ENCODE measurements at regions not wholly inside any gene's neighbourhood (a gene's known extent, or its start where the extent isn't known, plus 50 kb on each side); places are given as distances from the start of the nearest gene placed in this dataset.
A peak's percentile ranks its signal among the peaks of the same experiment; 100 is the strongest.

- Histone ChIP-seq H3K27ac (ENCODE audit: low read depth in 2 of 2, low read length in 1 of 2) (no peak overlapping the region), H3K27me3 (ENCODE audit: insufficient read depth) (no peaks in the 10 kb centered on the region), H3K9me2 (no peaks in the 10 kb centered on the region), H3K9me3 (peaks cover 6% of the 10 kb centered on the region; the same call in 1 of the 2 replicates), H2AFZ (ENCODE audit: low read depth) (peak overlapping the region; percentile 56), H3K4me2 (no peak overlapping the region), H3K4me3 (ENCODE audit: low read depth in 2 of 2, low read length in 1 of 2) (no peak overlapping the region), H3F3A (replicated peaks; ENCODE audit: insufficient read depth) (peaks cover 23% of the 10 kb centered on the region), H4K20me1 (ENCODE audit: insufficient read depth) (no peaks in the 10 kb centered on the region), H3K4me1 (ENCODE audit: control insufficient read depth in 1 of 2, insufficient read depth in 2 of 2, low read depth in 1 of 2, low read length in 1 of 2) (peaks cover 7 to 37% of the 10 kb centered on the region in 2 experiments; a peak in 3 of 4 replicates), H3K9ac (no peak overlapping the region), H3K79me2 (ENCODE audit: insufficient read depth) (no peaks in the 10 kb centered on the region), H3K36me3 (replicated peaks in 1 of 2; ENCODE audit: control insufficient read depth in 1 of 2, insufficient read depth in 2 of 2, low read length in 1 of 2) (no peaks in the 10 kb centered on the region)
- ChIA-PET CTCF (interaction anchor here (0.9 to 1.5 kb wide), 2 partner anchors 15 to 63 kb away, joined by 3 to 4 read pairs; no protein-coding TSS in a partner anchor), POLR2A (no interaction called here)
- no peak for DNase-seq
- 69% methylated on average over 4 of the region's 4 CpGs for WGBS (ENCODE audit: low lambda C conversion rate)
- TF ChIP-seq GATA2 (CRISPR knock-in tag; IDR thresholded peaks at IDR 0.05) = no peak
- TF ChIP-seq FOXM1 (IDR thresholded peaks at IDR 0.05; ENCODE audit: low read depth) = no peak
- no peak for TF ChIP-seq RCOR1 (IDR thresholded peaks at IDR 0.05; ENCODE audit: low read length)
- TF ChIP-seq, protein P1, sequence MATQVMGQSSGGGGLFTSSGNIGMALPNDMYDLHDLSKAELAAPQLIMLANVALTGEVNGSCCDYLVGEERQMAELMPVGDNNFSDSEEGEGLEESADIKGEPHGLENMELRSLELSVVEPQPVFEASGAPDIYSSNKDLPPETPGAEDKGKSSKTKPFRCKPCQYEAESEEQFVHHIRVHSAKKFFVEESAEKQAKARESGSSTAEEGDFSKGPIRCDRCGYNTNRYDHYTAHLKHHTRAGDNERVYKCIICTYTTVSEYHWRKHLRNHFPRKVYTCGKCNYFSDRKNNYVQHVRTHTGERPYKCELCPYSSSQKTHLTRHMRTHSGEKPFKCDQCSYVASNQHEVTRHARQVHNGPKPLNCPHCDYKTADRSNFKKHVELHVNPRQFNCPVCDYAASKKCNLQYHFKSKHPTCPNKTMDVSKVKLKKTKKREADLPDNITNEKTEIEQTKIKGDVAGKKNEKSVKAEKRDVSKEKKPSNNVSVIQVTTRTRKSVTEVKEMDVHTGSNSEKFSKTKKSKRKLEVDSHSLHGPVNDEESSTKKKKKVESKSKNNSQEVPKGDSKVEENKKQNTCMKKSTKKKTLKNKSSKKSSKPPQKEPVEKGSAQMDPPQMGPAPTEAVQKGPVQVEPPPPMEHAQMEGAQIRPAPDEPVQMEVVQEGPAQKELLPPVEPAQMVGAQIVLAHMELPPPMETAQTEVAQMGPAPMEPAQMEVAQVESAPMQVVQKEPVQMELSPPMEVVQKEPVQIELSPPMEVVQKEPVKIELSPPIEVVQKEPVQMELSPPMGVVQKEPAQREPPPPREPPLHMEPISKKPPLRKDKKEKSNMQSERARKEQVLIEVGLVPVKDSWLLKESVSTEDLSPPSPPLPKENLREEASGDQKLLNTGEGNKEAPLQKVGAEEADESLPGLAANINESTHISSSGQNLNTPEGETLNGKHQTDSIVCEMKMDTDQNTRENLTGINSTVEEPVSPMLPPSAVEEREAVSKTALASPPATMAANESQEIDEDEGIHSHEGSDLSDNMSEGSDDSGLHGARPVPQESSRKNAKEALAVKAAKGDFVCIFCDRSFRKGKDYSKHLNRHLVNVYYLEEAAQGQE (IDR thresholded peaks at IDR 0.05; ENCODE audit: low read depth, low read length) = no peak
- no peak for TF ChIP-seq NRF1 (IDR thresholded peaks at IDR 0.05; ENCODE audit: low read depth, low read length)
- TF ChIP-seq EZH2phosphoT487 (IDR thresholded peaks at IDR 0.05; ENCODE audit: borderline replicate concordance, low read depth) = no peak
Measured at GRCh38 chr4:123836851-123837595, 440.4 kb downstream of the SPRY1 start.

DNA sequence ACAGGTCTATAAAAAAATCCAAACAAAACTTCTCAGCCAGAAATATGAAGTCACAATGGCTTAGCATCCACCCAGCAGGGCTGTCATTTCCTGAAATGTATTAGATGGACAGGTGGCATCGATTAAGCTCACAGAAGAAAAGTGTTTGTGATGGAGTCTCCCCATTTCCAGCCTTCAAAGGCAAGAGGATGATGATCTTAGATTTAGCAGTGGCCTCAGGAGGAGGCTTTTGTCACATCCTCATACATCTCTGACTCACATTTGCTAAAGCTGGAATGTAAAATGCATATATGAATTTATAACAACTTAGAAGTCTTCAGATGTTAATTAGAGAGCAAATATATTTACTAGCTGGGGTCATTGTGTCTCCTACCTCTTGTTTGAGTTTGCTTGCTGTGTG lies 441.9 kb downstream of the SPRY1 start:
- no peaks in the 10 kb centered on the region for H3K9me2 ChIP-seq
- no peak overlapping the region for H3K27ac ChIP-seq (ENCODE audit: low read depth in 2 of 2, low read length in 1 of 2)
- ChIA-PET POLR2A (no interaction called here), CTCF (no interaction called here)
- H3K9me3 ChIP-seq = peaks cover 6% of the 10 kb centered on the region; the same call in 1 of the 2 replicates
- peaks cover 3 to 25% of the 10 kb centered on the region in 2 experiments; a peak in 3 of 4 replicates for H3K4me1 ChIP-seq (ENCODE audit: control insufficient read depth in 1 of 2, insufficient read depth in 2 of 2, low read depth in 1 of 2, low read length in 1 of 2)
- H3K4me2 ChIP-seq = no peak overlapping the region
- H4K20me1 ChIP-seq (ENCODE audit: insufficient read depth) = no peaks in the 10 kb centered on the region
- H3K36me3 ChIP-seq (replicated peaks in 1 of 2; ENCODE audit: control insufficient read depth in 1 of 2, insufficient read depth in 2 of 2, low read length in 1 of 2) = no peaks in the 10 kb centered on the region
- no peak overlapping the region; the same call in 1 of the 2 replicates for H2AFZ ChIP-seq (ENCODE audit: low read depth)
- no peaks in the 10 kb centered on the region for H3K79me2 ChIP-seq (ENCODE audit: insufficient read depth)
- no peak overlapping the region for H3K4me3 ChIP-seq (ENCODE audit: low read depth in 2 of 2, low read length in 1 of 2)
- WGBS (ENCODE audit: low lambda C conversion rate) = 19% methylated on average over 1 of the region's 1 CpG
- DNase-seq = no peak
- H3K27me3 ChIP-seq (ENCODE audit: insufficient read depth) = no peaks in the 10 kb centered on the region
- H3K9ac ChIP-seq = no peak overlapping the region
- peaks cover 10% of the 10 kb centered on the region for H3F3A ChIP-seq (replicated peaks; ENCODE audit: insufficient read depth)
- no peak for TF ChIP-seq FOSL2 (IDR thresholded peaks at IDR 0.05; ENCODE audit: borderline replicate concordance, low read depth)
- TF ChIP-seq RCOR1 (IDR thresholded peaks at IDR 0.05; ENCODE audit: low read length) = no peak
- TF ChIP-seq JUND (IDR thresholded peaks at IDR 0.05) = no peak
- no peak for TF ChIP-seq IRF3 (IDR thresholded peaks at IDR 0.05; ENCODE audit: low read depth, low read length)
- TF ChIP-seq RFX5 (IDR thresholded peaks at IDR 0.05; ENCODE audit: low read length) = no peak
- TF ChIP-seq MEF2A (IDR thresholded peaks at IDR 0.05; ENCODE audit: borderline replicate concordance, low read depth) = no peak
- no peak for TF ChIP-seq NRF1 (IDR thresholded peaks at IDR 0.05; ENCODE audit: low read depth, low read length)
- TF ChIP-seq, protein P1 (IDR thresholded peaks at IDR 0.05; ENCODE audit: low read depth, low read length) = no peak
- TF ChIP-seq TEAD4 (IDR thresholded peaks at IDR 0.05; ENCODE audit: borderline replicate concordance, insufficient read depth) = no peak
- TF ChIP-seq, protein P2, sequence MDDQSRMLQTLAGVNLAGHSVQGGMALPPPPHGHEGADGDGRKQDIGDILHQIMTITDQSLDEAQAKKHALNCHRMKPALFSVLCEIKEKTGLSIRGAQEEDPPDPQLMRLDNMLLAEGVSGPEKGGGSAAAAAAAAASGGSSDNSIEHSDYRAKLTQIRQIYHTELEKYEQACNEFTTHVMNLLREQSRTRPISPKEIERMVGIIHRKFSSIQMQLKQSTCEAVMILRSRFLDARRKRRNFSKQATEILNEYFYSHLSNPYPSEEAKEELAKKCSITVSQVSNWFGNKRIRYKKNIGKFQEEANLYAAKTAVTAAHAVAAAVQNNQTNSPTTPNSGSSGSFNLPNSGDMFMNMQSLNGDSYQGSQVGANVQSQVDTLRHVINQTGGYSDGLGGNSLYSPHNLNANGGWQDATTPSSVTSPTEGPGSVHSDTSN (IDR thresholded peaks at IDR 0.05) = peak; percentile 32; the same call in 1 of the 2 replicates
- no peak for TF ChIP-seq SMC3 (IDR thresholded peaks at IDR 0.05; ENCODE audit: low read depth, low read length)
- no peak for TF ChIP-seq EZH2phosphoT487 (IDR thresholded peaks at IDR 0.05; ENCODE audit: borderline replicate concordance, low read depth)
- no peak for TF ChIP-seq FOXJ3 (CRISPR knock-in tag; IDR thresholded peaks at IDR 0.05)
- TF ChIP-seq NFIC (IDR thresholded peaks at IDR 0.05; ENCODE audit: borderline replicate concordance) = no peak
- no peak for TF ChIP-seq YY1 (IDR thresholded peaks at IDR 0.05; ENCODE audit: low read depth)

All from SK-N-SH (cell line).